Keratinocyte (primary cell): ENCODE measurements at regions not wholly inside any gene's neighbourhood (a gene's known extent, or its start where the extent isn't known, plus 50 kb on each side); places are given as distances from the start of the nearest gene placed in this dataset.

ENCODE experiments used
- DNase-seq: peaks from one replicate; pipeline ENCODE4 v3.0.0-alpha.2; 2011; ENCODE audit warnings: low read depth, missing footprints, low spot score
- FAIRE-seq: peaks from 2 replicates; lab custom pipeline; 2011; peaks lifted over from hg19 to GRCh38; lab: Jason Lieb, UNC
- H2AFZ ChIP-seq: 2 replicates; pipeline ENCODE4 v1.6.0; 2012; ENCODE audit warnings: low read length, control low read depth, inconsistent platforms; ENCODE audit not compliant: control insufficient read depth
- H3K27ac ChIP-seq: 2 replicates; pipeline ENCODE4 v1.5.1; 2011; ENCODE audit warnings: low read length; ENCODE audit not compliant: control insufficient read depth, insufficient read depth
- H3K27me3 ChIP-seq: 3 replicates; pipeline ENCODE4 v1.6.0; 2011; ENCODE audit warnings: low read length; ENCODE audit not compliant: control insufficient read depth, insufficient read depth; ENCODE audit errors: extremely low read depth
- H3K36me3 ChIP-seq, 2 experiments: 2 replicates in 1 of 2; 3 replicates in 1 of 2; pipeline ENCODE4 v1.5.1; 2011; ENCODE audit warnings: low read length in 2 of 2, mild to moderate bottlenecking in 1 of 2; ENCODE audit not compliant: control insufficient read depth in 2 of 2, insufficient read depth in 2 of 2; ENCODE audit errors: extremely low read depth in 1 of 2
- H3K4me1 ChIP-seq: 3 replicates; pipeline ENCODE4 v1.5.1; 2011; ENCODE audit warnings: low read length; ENCODE audit not compliant: control insufficient read depth, insufficient read depth; ENCODE audit errors: extremely low read depth
- H3K4me2 ChIP-seq: 3 replicates; pipeline ENCODE4 v1.6.0; 2011; ENCODE audit warnings: low read depth, low read length; ENCODE audit not compliant: control insufficient read depth, insufficient read depth; ENCODE audit errors: extremely low read depth
- H3K4me3 ChIP-seq, 3 experiments: fragments of 200-600 bp in 1 of 3; sonication (generic) in 1 of 3; 2 replicates in 2 of 3; 3 replicates in 1 of 3; pipeline ENCODE4 v1.5.1; 2011 to 2016; ENCODE audit warnings: low read length in 3 of 3, mild to moderate bottlenecking in 3 of 3, control low read depth in 2 of 3, inconsistent platforms in 1 of 3, low read depth in 1 of 3, mixed read lengths in 1 of 3, mixed run types in 1 of 3, moderate library complexity in 1 of 3; ENCODE audit not compliant: control insufficient read depth in 2 of 3, insufficient read depth in 2 of 3; ENCODE audit errors: extremely low read depth in 1 of 3
- H3K79me2 ChIP-seq: 2 replicates; pipeline ENCODE4 v1.6.0; 2012; ENCODE audit warnings: low read length; ENCODE audit not compliant: control insufficient read depth, insufficient read depth
- H3K9ac ChIP-seq: 3 replicates; pipeline ENCODE4 v1.6.0; 2011; ENCODE audit warnings: low read length; ENCODE audit not compliant: control insufficient read depth, insufficient read depth; ENCODE audit errors: extremely low read depth
- H3K9me1 ChIP-seq: 3 replicates; pipeline ENCODE4 v1.6.0; 2011; ENCODE audit warnings: low read length; ENCODE audit not compliant: control insufficient read depth, insufficient read depth; ENCODE audit errors: extremely low read depth
- H3K9me3 ChIP-seq: 2 replicates; pipeline ENCODE4 v1.5.1; 2012; ENCODE audit warnings: low read depth, low read length; ENCODE audit not compliant: control insufficient read depth
- H4K20me1 ChIP-seq: 3 replicates; pipeline ENCODE4 v1.6.0; 2011; ENCODE audit warnings: low read length; ENCODE audit not compliant: control insufficient read depth, insufficient read depth; ENCODE audit errors: extremely low read depth
- CTCF ChIP-seq, 3 experiments: IDR thresholded peaks in 1 of 3; conservative IDR thresholded peaks in 1 of 3; optimal IDR thresholded peaks in 1 of 3; 2 replicates in 2 of 3; 3 replicates in 1 of 3; pipeline versions ENCODE3 to v1.5.1; 2011; ENCODE audit warnings: low read length in 3 of 3, mild to moderate bottlenecking in 3 of 3, moderate library complexity in 2 of 3, control low read depth in 1 of 3, inconsistent platforms in 1 of 3; ENCODE audit not compliant: insufficient read depth in 2 of 3; ENCODE audit errors: extremely low read depth in 1 of 3
- EZH2 ChIP-seq: IDR thresholded peaks from one replicate; pipeline ENCODE4 v1.6.1; 2012; ENCODE audit warnings: inconsistent platforms, mild to moderate bottlenecking, low read length, moderate library complexity
- dilution Hi-C: fragments of 300-500 bp; cut with MboI; formaldehyde crosslinking; loops from one replicate; pipeline ENCODE4 v1.7.0; 2020; ENCODE audit warnings: low sequenced_read_pairs; ENCODE audit not compliant: extremely low pct_ligation_motif_present

- dilution Hi-C loops = no loop called here
Measured at GRCh38 chr11:42138454-42138853, 679.0 kb upstream of the LRRC4C start.

GRCh38 chr11:42145311-42145710 lies 685.9 kb upstream of the LRRC4C start:
- H3K9me1 ChIP-seq = no peaks in the 10 kb centered on the region
- peaks cover 2% of the 10 kb centered on the region for H3K9me3 ChIP-seq
- no peaks in the 10 kb centered on the region for H3K79me2 ChIP-seq
- H3K27ac ChIP-seq = no peak overlapping the region
- H3K4me3 ChIP-seq = no peak overlapping the region
- no peaks in the 10 kb centered on the region for H3K4me1 ChIP-seq
- H4K20me1 ChIP-seq = no peaks in the 10 kb centered on the region
- H2AFZ ChIP-seq = no peak overlapping the region
- no peak for FAIRE-seq
- TF ChIP-seq EZH2 (no peak), CTCF (optimal IDR thresholded peaks at IDR 0.05 in 1 of 3, IDR thresholded peaks at IDR 0.05 in 1 of 3, conservative IDR thresholded peaks at IDR 0.05 in 1 of 3; ENCODE audit: extremely low read depth in 1 of 3, insufficient read depth in 2 of 3, low read length in 3 of 3) (no peak)
- DNase-seq = no peak
- no peak overlapping the region for H3K9ac ChIP-seq
- no peaks in the 10 kb centered on the region for H3K27me3 ChIP-seq
- no peak overlapping the region for H3K4me2 ChIP-seq
- no peaks in the 10 kb centered on the region for H3K36me3 ChIP-seq
- dilution Hi-C loops = no loop called here

More at GRCh38 chr11:42138454-42138853, 679.0 kb upstream of the LRRC4C start:
- no peak overlapping the region for H3K9ac ChIP-seq
- no peaks in the 10 kb centered on the region for H3K79me2 ChIP-seq
- H3K9me3 ChIP-seq = no peaks in the 10 kb centered on the region
- no peak overlapping the region for H2AFZ ChIP-seq
- FAIRE-seq (no peak), DNase-seq (no peak)
- no peaks in the 10 kb centered on the region for H3K27me3 ChIP-seq
- no peaks in the 10 kb centered on the region for H4K20me1 ChIP-seq
- H3K4me2 ChIP-seq = no peak overlapping the region
- H3K27ac ChIP-seq = no peak overlapping the region
- no peaks in the 10 kb centered on the region for H3K4me1 ChIP-seq
- TF ChIP-seq CTCF (optimal IDR thresholded peaks at IDR 0.05 in 1 of 3, IDR thresholded peaks at IDR 0.05 in 1 of 3, conservative IDR thresholded peaks at IDR 0.05 in 1 of 3; ENCODE audit: extremely low read depth in 1 of 3, insufficient read depth in 2 of 3, low read length in 3 of 3) (no peak), EZH2 (no peak)
- H3K4me3 ChIP-seq = no peak overlapping the region
- H3K9me1 ChIP-seq = no peaks in the 10 kb centered on the region
- H3K36me3 ChIP-seq = no peaks in the 10 kb centered on the region
